Keratinocyte (primary cell): ENCODE measurements at regions not wholly inside any gene's neighbourhood (a gene's known extent, or its start where the extent isn't known, plus 50 kb on each side); places are given as distances from the start of the nearest gene placed in this dataset.

Experiments
- EZH2 ChIP-seq: IDR thresholded peaks from one replicate; pipeline ENCODE4 v1.6.1; 2012; ENCODE audit warnings: inconsistent platforms, mild to moderate bottlenecking, low read length, moderate library complexity
- TF ChIP-seq, protein P1 (sequence below), 3 experiments: IDR thresholded peaks in 1 of 3; conservative IDR thresholded peaks in 1 of 3; optimal IDR thresholded peaks in 1 of 3; 2 replicates in 2 of 3; 3 replicates in 1 of 3; pipeline versions ENCODE3 to v1.5.1; 2011; ENCODE audit warnings: low read length in 3 of 3, mild to moderate bottlenecking in 3 of 3, moderate library complexity in 2 of 3, control low read depth in 1 of 3, inconsistent platforms in 1 of 3; ENCODE audit not compliant: insufficient read depth in 2 of 3; ENCODE audit errors: extremely low read depth in 1 of 3

DNA sequence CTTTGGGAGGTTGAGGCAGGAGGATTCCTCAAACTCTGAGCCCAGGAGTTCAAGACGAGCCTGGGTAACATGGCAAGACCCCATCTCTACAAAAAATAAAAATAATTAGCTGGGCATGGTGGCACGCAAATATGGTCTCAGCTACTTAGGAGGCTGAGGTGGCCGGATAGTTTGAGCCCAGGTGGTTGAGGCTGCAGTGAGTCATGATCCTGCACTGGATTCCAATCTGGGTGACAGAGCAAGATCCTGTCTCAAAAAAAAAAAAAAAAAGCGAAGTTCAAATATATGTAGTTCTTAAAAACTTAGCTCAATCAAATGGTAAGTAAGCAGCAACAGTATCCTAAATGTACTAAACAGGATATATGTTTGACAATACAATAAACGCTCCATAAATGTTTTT lies 85.5 kb upstream of the SSTR1 start:
- TF ChIP-seq, protein P1, sequence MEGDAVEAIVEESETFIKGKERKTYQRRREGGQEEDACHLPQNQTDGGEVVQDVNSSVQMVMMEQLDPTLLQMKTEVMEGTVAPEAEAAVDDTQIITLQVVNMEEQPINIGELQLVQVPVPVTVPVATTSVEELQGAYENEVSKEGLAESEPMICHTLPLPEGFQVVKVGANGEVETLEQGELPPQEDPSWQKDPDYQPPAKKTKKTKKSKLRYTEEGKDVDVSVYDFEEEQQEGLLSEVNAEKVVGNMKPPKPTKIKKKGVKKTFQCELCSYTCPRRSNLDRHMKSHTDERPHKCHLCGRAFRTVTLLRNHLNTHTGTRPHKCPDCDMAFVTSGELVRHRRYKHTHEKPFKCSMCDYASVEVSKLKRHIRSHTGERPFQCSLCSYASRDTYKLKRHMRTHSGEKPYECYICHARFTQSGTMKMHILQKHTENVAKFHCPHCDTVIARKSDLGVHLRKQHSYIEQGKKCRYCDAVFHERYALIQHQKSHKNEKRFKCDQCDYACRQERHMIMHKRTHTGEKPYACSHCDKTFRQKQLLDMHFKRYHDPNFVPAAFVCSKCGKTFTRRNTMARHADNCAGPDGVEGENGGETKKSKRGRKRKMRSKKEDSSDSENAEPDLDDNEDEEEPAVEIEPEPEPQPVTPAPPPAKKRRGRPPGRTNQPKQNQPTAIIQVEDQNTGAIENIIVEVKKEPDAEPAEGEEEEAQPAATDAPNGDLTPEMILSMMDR (optimal IDR thresholded peaks at IDR 0.05 in 1 of 3, IDR thresholded peaks at IDR 0.05 in 1 of 3, conservative IDR thresholded peaks at IDR 0.05 in 1 of 3; ENCODE audit: extremely low read depth in 1 of 3, insufficient read depth in 2 of 3, low read length in 3 of 3) = no peak
- TF ChIP-seq EZH2 = no peak
